SH-SY5Y (cell line): ENCODE measurements at regions not wholly inside any gene's neighbourhood (a gene's known extent, or its start where the extent isn't known, plus 50 kb on each side); places are given as distances from the start of the nearest gene placed in this dataset.

Experiments used
- GATA2 ChIP-seq: IDR thresholded peaks from 2 replicates; pipeline ENCODE4 v1.6.1; 2011; ENCODE audit warnings: mild to moderate bottlenecking, low read depth, low read length
- GATA3 ChIP-seq: IDR thresholded peaks from 2 replicates; pipeline ENCODE4 v1.6.1; 2011; ENCODE audit warnings: low read depth, mild to moderate bottlenecking, low read length, moderate library complexity

GRCh38 chr4:147299205-147299604 is 181.7 kb upstream of the EDNRA start:
- TF ChIP-seq GATA2, result no peak
- TF ChIP-seq GATA3, result no peak
